WTC11 (cell line): ENCODE measurements at regions not wholly inside any gene's neighbourhood (a gene's known extent, or its start where the extent isn't known, plus 50 kb on each side); places are given as distances from the start of the nearest gene placed in this dataset.

Source experiments
- ATAC-seq: fragments of 200-7000 bp; cut with Tn5 transposase; 2 replicates; pipeline ENCODE4 v1.10.0; 2021; ENCODE audit warnings: mild to moderate bottlenecking, moderate library complexity
- CTCF ChIA-PET: fragments of 300-600 bp; sonication (Branson Sonifier 250); formaldehyde crosslinking; loops from one replicate; lab custom pipeline; 2021; ENCODE audit warnings: antibody characterized with exemption; lab: Charles Lee
- POLR2A ChIA-PET: fragments of 350-600 bp; sonication (Branson Sonifier 250); formaldehyde crosslinking; loops from one replicate; lab custom pipeline; 2021; ENCODE audit warnings: antibody characterized with exemption; lab: Charles Lee
- DNase-seq: peaks from one replicate; pipeline ENCODE4 v3.0.0; 2021; ENCODE audit warnings: low spot score
- H3K27ac Mint-ChIP-seq: 2 replicates; pipeline ENCODE4 v1.8.0; 2021; ENCODE audit warnings: mixed read lengths
- H3K27me3 Mint-ChIP-seq: 2 replicates; pipeline ENCODE4 v1.8.0; 2021; ENCODE audit warnings: low read depth, mild to moderate bottlenecking, moderate library complexity, mixed read lengths
- H3K36me3 Mint-ChIP-seq: 2 replicates; pipeline ENCODE4 v1.8.0; 2021; ENCODE audit warnings: mixed read lengths
- H3K4me1 Mint-ChIP-seq: 2 replicates; pipeline ENCODE4 v1.8.0; 2022; ENCODE audit warnings: mixed read lengths
- H3K4me3 Mint-ChIP-seq: 2 replicates; pipeline ENCODE4 v1.8.0; 2021; ENCODE audit warnings: mild to moderate bottlenecking, moderate library complexity, mixed read lengths
- H3K9me3 Mint-ChIP-seq: 2 replicates; pipeline ENCODE4 v1.8.0; 2021; ENCODE audit warnings: mixed read lengths
- ATF2 ChIP-seq: sonication (generic); formaldehyde crosslinking; IDR thresholded peaks from 2 replicates; pipeline ENCODE4 v1.8.1; 2022; ENCODE audit warnings: low read depth, missing genetic modification reagents, borderline replicate concordance
- ATF3 ChIP-seq: sonication (generic); formaldehyde crosslinking; conservative IDR thresholded peaks from 2 replicates; pipeline ENCODE4 v1.8.1; 2022; ENCODE audit warnings: mild to moderate bottlenecking, missing genetic modification reagents
- CREM ChIP-seq: sonication (generic); formaldehyde crosslinking; IDR thresholded peaks from 2 replicates; pipeline ENCODE4 v1.8.1; 2022; ENCODE audit warnings: mild to moderate bottlenecking, missing genetic modification reagents, moderate library complexity
- CTCF ChIP-seq: fragments of 200-600 bp; IDR thresholded peaks from 2 replicates; pipeline ENCODE4 v1.8.0; 2022; ENCODE audit warnings: antibody characterized with exemption
- E2F1 ChIP-seq: sonication (generic); formaldehyde crosslinking; IDR thresholded peaks from 2 replicates; pipeline ENCODE4 v1.8.0; 2022; ENCODE audit warnings: mild to moderate bottlenecking, missing genetic modification reagents
- GRHL2 ChIP-seq: fragments of 250-450 bp; sonication (Bioruptor Pico); IDR thresholded peaks from 2 replicates; pipeline ENCODE4 v1.8.0; 2022; ENCODE audit warnings: mild to moderate bottlenecking, moderate library complexity; ENCODE audit not compliant: insufficient replicate concordance, severe bottlenecking
- HMGXB4 ChIP-seq: sonication (generic); formaldehyde crosslinking; IDR thresholded peaks from 2 replicates; pipeline ENCODE4 v1.8.1; 2023; ENCODE audit warnings: mild to moderate bottlenecking, moderate library complexity, missing genetic modification reagents
- JAZF1 ChIP-seq: fragments of 250-450 bp; sonication (Bioruptor Pico); IDR thresholded peaks from 2 replicates; pipeline ENCODE4 v1.9.0; 2021; ENCODE audit warnings: moderate library complexity, mild to moderate bottlenecking, inconsistent platforms
- JUN ChIP-seq: sonication (generic); formaldehyde crosslinking; IDR thresholded peaks from 2 replicates; pipeline ENCODE4 v1.8.0; 2023; ENCODE audit warnings: mild to moderate bottlenecking, missing genetic modification reagents
- MLX ChIP-seq: sonication (generic); formaldehyde crosslinking; IDR thresholded peaks from 2 replicates; pipeline ENCODE4 v1.8.1; 2023; ENCODE audit warnings: mild to moderate bottlenecking, missing genetic modification reagents, moderate library complexity
- MXD4 ChIP-seq: fragments of 250-450 bp; sonication (Bioruptor Pico); IDR thresholded peaks from 2 replicates; pipeline ENCODE4 v1.8.0; 2021; ENCODE audit warnings: mild to moderate bottlenecking, moderate library complexity, borderline replicate concordance
- PRRX2 ChIP-seq: fragments of 250-450 bp; sonication (Bioruptor Pico); IDR thresholded peaks from 2 replicates; pipeline ENCODE4 v1.8.0; 2021; ENCODE audit warnings: mild to moderate bottlenecking
- RORB ChIP-seq: fragments of 250-450 bp; sonication (Bioruptor Pico); IDR thresholded peaks from 2 replicates; pipeline ENCODE4 v1.9.0; 2021; ENCODE audit warnings: mild to moderate bottlenecking
- TCF7 ChIP-seq: sonication (generic); formaldehyde crosslinking; IDR thresholded peaks from 2 replicates; pipeline ENCODE4 v1.8.0; 2022; ENCODE audit warnings: mild to moderate bottlenecking, low read depth, missing genetic modification reagents, moderate library complexity
- ZBTB43 ChIP-seq: sonication (generic); formaldehyde crosslinking; IDR thresholded peaks from 2 replicates; pipeline ENCODE4 v1.8.1; 2023; ENCODE audit warnings: mild to moderate bottlenecking, missing genetic modification reagents
- ZMAT4 ChIP-seq: fragments of 250-450 bp; sonication (Bioruptor Pico); IDR thresholded peaks from 2 replicates; pipeline ENCODE4 v1.9.0; 2021; ENCODE audit warnings: mild to moderate bottlenecking
- ZNF232 ChIP-seq: sonication (generic); formaldehyde crosslinking; IDR thresholded peaks from 2 replicates; pipeline ENCODE4 v1.8.0; 2022; ENCODE audit warnings: mild to moderate bottlenecking, missing genetic modification reagents

GRCh38 chr5:56506211-56506965, 273.3 kb upstream of the ANKRD55 start:
- H3K27me3 Mint-ChIP-seq, result no peaks in the 10 kb centered on the region
- no peak overlapping the region for H3K27ac Mint-ChIP-seq
- TF ChIP-seq ZNF232, result no peak
- no peak for TF ChIP-seq CTCF
- no peak for TF ChIP-seq ATF2
- no peak for TF ChIP-seq PRRX2 (CRISPR knock-in tag)
- TF ChIP-seq ZMAT4 (CRISPR knock-in tag), result no peak
- no peak for TF ChIP-seq JUN (CRISPR knock-in tag)
- TF ChIP-seq MXD4 (CRISPR knock-in tag), result no peak
- no peak for TF ChIP-seq TCF7 (CRISPR knock-in tag)
- TF ChIP-seq E2F1, result no peak
- TF ChIP-seq GRHL2 (CRISPR knock-in tag), result no peak
- TF ChIP-seq HMGXB4 (CRISPR knock-in tag), result no peak
- no peak for TF ChIP-seq MLX (CRISPR knock-in tag)
- TF ChIP-seq ATF3 (CRISPR knock-in tag), result no peak
- TF ChIP-seq JAZF1 (CRISPR knock-in tag), result no peak
- TF ChIP-seq CREM (CRISPR knock-in tag), result no peak
- TF ChIP-seq RORB (CRISPR knock-in tag), result no peak
- no peak for TF ChIP-seq ZBTB43 (CRISPR knock-in tag)
- ATAC-seq (no peak), DNase-seq (no peak)
- no peak overlapping the region for H3K4me3 Mint-ChIP-seq
- H3K36me3 Mint-ChIP-seq, result no peaks in the 10 kb centered on the region
- peaks cover 17% of the 10 kb centered on the region for H3K4me1 Mint-ChIP-seq
- ChIA-PET CTCF (no interaction called here), POLR2A (no interaction called here)
- peaks cover 15% of the 10 kb centered on the region for H3K9me3 Mint-ChIP-seq
